Breast epithelium (tissue), 3 donors: ENCODE measurements at regions not wholly inside any gene's neighbourhood (a gene's known extent, or its start where the extent isn't known, plus 50 kb on each side); places are given as distances from the start of the nearest gene placed in this dataset.

ENCODE experiments used
- CTCF ChIP-seq, 3 donors: fragments of 450-650 bp; IDR thresholded peaks; one replicate each; pipeline ENCODE4 v1.5.1; 2016 to 2017; ENCODE audit warnings: antibody characterized with exemption in 3 of 3, mild to moderate bottlenecking in 3 of 3, moderate library complexity in 3 of 3
- POLR2A ChIP-seq: fragments of 450-650 bp; IDR thresholded peaks from one replicate; pipeline ENCODE4 v1.6.1; 2016; ENCODE audit warnings: antibody characterized with exemption, mild to moderate bottlenecking, moderate library complexity
- POLR2AphosphoS5 ChIP-seq, 3 donors: sonication (generic); formaldehyde crosslinking; IDR thresholded peaks; one replicate each; pipeline ENCODE4 v1.6.1; 2017; ENCODE audit warnings: antibody characterized with exemption in 3 of 3

- TF ChIP-seq CTCF (IDR thresholded peaks at IDR 0.05) (no peak), POLR2A (no peak), POLR2AphosphoS5 (IDR thresholded peaks at IDR 0.05) (no peak)
Observed at GRCh38 chr16:34054969-34055368, 595.6 kb downstream of the TP53TG3F start.
